OCI-M1 (cell line): ENCODE measurements at regions not wholly inside any gene's neighbourhood (a gene's known extent, or its start where the extent isn't known, plus 50 kb on each side); places are given as distances from the start of the nearest gene placed in this dataset.
"Not testable (repeated sequence)": the region's sequence is repeated elsewhere in the genome, so short reads cannot be mapped to it uniquely, and the experiment has no call there.

ENCODE experiments used
- DNase-seq: peaks from one replicate; lab custom pipeline; 2025; lab: John Stamatoyannopoulos, UW

- no peak for DNase-seq
Measured at GRCh38 chr11:115629456-115630015, 125.3 kb upstream of the CADM1 start.

GRCh38 chr11:115627666-115628460, 123.6 kb upstream of the CADM1 start:
- no peak for DNase-seq

- no peak for DNase-seq
Measured at GRCh38 chr11:115627071-115627470, 122.9 kb upstream of the CADM1 start.

- DNase-seq = no peak
Measured at GRCh38 chr11:115626414-115626813, 122.2 kb upstream of the CADM1 start.

- DNase-seq = no peak
Measured at GRCh38 chr11:115625502-115625901, 121.3 kb upstream of the CADM1 start.

GRCh38 chr11:115624065-115624464, 119.8 kb upstream of the CADM1 start:
- no peak for DNase-seq

- DNase-seq = no peak
Measured at GRCh38 chr11:115623021-115623451, 118.8 kb upstream of the CADM1 start.

GRCh38 chr11:115618428-115618827, 114.2 kb upstream of the CADM1 start:
- DNase-seq = no peak

GRCh38 chr11:115617767-115618166, 113.6 kb upstream of the CADM1 start:
- DNase-seq = no peak

- no peak for DNase-seq
Measured at GRCh38 chr11:115616971-115617370, 112.8 kb upstream of the CADM1 start.

GRCh38 chr11:115613986-115614632, 109.9 kb upstream of the CADM1 start:
- DNase-seq = no peak

GRCh38 chr11:115613004-115613403, 108.8 kb upstream of the CADM1 start:
- DNase-seq = no peak

- DNase-seq = no peak
Measured at GRCh38 chr11:115612046-115612730, 108.0 kb upstream of the CADM1 start.

- no peak for DNase-seq
Measured at GRCh38 chr11:115611343-115611742, 107.1 kb upstream of the CADM1 start.

- no peak for DNase-seq
Measured at GRCh38 chr11:115610908-115611307, 106.7 kb upstream of the CADM1 start.

GRCh38 chr11:115610234-115610633, 106.0 kb upstream of the CADM1 start:
- not testable (repeated sequence) for DNase-seq

GRCh38 chr11:115608976-115609375, 104.8 kb upstream of the CADM1 start:
- no peak for DNase-seq

- DNase-seq = no peak
Measured at GRCh38 chr11:115607621-115608221, 103.5 kb upstream of the CADM1 start.

GRCh38 chr11:115606498-115607220, 102.4 kb upstream of the CADM1 start:
- DNase-seq = no peak

GRCh38 chr11:115605871-115606497, 101.8 kb upstream of the CADM1 start:
- DNase-seq = no peak

GRCh38 chr11:115605397-115605796, 101.2 kb upstream of the CADM1 start:
- not testable (repeated sequence) for DNase-seq
